ENCODE measurements at regions not wholly inside any gene's neighbourhood (a gene's known extent, or its start where the extent isn't known, plus 50 kb on each side); places are given as distances from the start of the nearest gene placed in this dataset.
A peak's percentile ranks its signal among the peaks of the same experiment; 100 is the strongest.

DNA sequence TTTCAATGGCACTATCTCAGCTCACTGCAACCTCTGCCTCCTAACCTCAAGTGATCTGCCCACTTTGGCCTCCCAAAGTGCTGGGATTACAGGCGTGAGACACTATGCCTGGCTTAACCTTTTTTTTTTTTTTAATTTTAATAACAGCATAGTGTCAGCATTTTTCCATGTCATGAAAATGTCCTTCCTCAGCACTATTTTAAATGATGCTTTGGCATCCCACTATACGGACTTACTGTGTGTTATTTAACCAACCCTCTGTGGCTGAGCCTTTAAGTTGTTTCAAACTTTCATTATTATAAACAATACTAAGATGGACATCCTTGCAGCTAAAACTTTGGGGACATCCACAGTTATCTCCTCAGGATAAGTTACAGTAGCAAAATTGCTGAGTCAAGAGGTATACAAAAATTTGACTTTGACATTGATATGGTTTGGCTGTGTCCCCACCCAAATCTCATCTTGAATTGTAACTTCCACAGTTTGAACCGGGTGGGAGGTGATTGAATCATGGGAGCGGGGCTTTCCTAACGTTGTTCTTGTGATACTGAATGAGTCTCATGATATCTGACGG lies 123.8 kb upstream of the JARID2 start:
- no peak overlapping the region for H3K4me3 ChIP-seq (ENCODE audit: low read depth, low read length)
- TF ChIP-seq, protein P1, sequence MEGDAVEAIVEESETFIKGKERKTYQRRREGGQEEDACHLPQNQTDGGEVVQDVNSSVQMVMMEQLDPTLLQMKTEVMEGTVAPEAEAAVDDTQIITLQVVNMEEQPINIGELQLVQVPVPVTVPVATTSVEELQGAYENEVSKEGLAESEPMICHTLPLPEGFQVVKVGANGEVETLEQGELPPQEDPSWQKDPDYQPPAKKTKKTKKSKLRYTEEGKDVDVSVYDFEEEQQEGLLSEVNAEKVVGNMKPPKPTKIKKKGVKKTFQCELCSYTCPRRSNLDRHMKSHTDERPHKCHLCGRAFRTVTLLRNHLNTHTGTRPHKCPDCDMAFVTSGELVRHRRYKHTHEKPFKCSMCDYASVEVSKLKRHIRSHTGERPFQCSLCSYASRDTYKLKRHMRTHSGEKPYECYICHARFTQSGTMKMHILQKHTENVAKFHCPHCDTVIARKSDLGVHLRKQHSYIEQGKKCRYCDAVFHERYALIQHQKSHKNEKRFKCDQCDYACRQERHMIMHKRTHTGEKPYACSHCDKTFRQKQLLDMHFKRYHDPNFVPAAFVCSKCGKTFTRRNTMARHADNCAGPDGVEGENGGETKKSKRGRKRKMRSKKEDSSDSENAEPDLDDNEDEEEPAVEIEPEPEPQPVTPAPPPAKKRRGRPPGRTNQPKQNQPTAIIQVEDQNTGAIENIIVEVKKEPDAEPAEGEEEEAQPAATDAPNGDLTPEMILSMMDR (IDR thresholded peaks at IDR 0.05; ENCODE audit: low read depth, low read length) = no peak
- in situ Hi-C loops (cut with HindIII; ENCODE audit: low sequenced_read_pairs) = no loop called here
- no peak for DNase-seq (ENCODE audit: low read depth, low spot score)

DNA sequence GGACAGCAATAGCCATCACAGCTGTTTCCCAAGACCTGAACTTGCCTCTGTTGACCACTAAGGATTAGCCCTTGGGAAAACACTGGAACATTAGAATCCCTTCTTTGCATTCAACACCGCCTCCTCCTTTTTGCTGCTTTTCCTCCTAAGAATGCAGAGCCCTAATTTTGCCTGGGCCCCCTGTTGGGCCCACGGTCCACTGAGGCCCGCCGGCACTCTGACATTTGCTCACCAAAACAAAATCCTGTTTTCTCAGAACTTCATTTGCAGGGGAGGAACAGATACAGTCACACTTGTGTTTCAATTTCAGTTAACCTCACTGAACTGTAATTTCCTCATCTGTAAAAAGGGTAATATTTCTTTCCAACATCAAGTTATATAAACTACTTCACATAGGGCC lies 116.0 kb upstream of the JARID2 start:
- TF ChIP-seq, protein P1 (IDR thresholded peaks at IDR 0.05; ENCODE audit: low read depth, low read length) = no peak
- DNase-seq (ENCODE audit: low read depth, low spot score) = no peak
- in situ Hi-C loops (cut with HindIII; ENCODE audit: low sequenced_read_pairs) = no loop called here
- no peak overlapping the region for H3K4me3 ChIP-seq (ENCODE audit: low read depth, low read length)

GRCh38 chr6:15131234-15131633 lies 114.6 kb upstream of the JARID2 start:
- DNase-seq (ENCODE audit: low read depth, low spot score) = no peak
- TF ChIP-seq, protein P1 (IDR thresholded peaks at IDR 0.05; ENCODE audit: low read depth, low read length) = no peak
- no peak overlapping the region for H3K4me3 ChIP-seq (ENCODE audit: low read depth, low read length)
- in situ Hi-C loops (cut with HindIII; ENCODE audit: low sequenced_read_pairs) = no loop called here

DNA sequence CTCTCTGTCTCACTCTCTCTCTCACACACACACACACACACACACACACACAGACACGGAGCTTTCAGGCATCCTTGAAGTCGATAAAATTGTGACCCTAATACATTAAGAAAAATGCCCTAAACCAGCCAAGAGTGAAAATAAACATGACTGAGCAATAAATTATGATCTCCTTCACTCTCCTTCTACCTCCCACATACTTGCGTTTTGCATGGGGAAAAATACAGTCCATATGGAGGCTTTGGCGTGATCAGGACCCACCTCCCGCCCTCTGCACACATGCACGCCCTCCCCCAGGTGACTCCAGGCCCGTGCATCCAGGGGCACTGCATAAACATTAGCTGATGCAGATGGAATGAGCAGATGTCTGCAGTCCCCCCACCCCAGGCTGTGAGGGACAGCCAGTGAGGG lies 114.2 kb upstream of the JARID2 start:
- in situ Hi-C loops (cut with HindIII; ENCODE audit: low sequenced_read_pairs) = no loop called here
- TF ChIP-seq, protein P1 (IDR thresholded peaks at IDR 0.05; ENCODE audit: low read depth, low read length) = no peak
- H3K4me3 ChIP-seq (ENCODE audit: low read depth, low read length) = no peak overlapping the region
- DNase-seq (ENCODE audit: low read depth, low spot score) = no peak

- DNase-seq (ENCODE audit: low read depth, low spot score) = no peak
Measured at GRCh38 chr6:15132167-15132566, 113.7 kb upstream of the JARID2 start.

DNA sequence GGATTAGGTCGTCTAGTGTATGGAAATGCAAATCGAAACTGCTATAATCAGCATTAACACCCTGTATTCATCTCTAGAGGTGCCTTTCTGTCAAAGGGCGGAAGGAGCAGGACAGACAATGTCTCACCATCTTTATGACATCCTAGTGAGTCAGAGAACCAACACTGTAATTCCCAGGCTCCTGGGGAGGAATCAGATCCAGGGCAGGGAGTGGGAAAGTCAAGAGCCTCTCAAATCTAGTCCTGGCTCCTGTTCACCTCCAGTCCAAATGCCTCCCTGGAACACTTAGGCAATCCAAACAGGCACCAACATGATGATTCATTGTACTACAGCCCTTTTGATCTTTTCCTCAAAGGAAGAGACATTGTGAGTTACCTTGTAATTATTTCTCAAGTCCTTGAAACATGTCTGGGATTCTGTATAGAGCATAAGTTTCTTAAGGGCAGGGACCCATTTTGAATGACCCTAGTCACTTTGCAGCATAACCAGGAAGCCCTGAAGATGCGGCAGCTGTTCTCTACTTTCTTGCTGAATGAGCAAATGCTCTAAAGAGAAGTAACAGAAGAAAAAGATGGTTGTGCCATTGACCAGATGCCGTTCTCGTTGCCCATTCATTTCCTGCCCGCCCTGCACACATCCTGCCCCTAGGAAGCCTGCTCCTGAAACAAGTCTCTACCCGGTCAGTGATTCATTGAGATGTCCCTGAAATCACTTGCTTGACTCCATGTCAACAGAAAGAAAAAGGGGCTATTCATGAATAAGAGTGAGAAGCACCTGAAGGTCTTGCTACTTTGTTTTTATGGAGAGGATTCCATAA lies 112.8 kb upstream of the JARID2 start:
- peak; percentile 78 for DNase-seq (ENCODE audit: low read depth, low spot score)
- TF ChIP-seq, protein P1 (IDR thresholded peaks at IDR 0.05; ENCODE audit: low read depth, low read length) = no peak
- no peak overlapping the region for H3K4me3 ChIP-seq (ENCODE audit: low read depth, low read length)
- in situ Hi-C loops (cut with HindIII; ENCODE audit: low sequenced_read_pairs) = no loop called here

More at GRCh38 chr6:15132167-15132566, 113.7 kb upstream of the JARID2 start:
- no peak overlapping the region for H3K4me3 ChIP-seq (ENCODE audit: low read depth, low read length)
- in situ Hi-C loops (cut with HindIII; ENCODE audit: low sequenced_read_pairs) = no loop called here
- TF ChIP-seq, protein P1 (IDR thresholded peaks at IDR 0.05; ENCODE audit: low read depth, low read length) = no peak

All from astrocyte of the spinal cord (primary cell).